Peyer's patch (tissue), 4 donors: ENCODE measurements at regions not wholly inside any gene's neighbourhood (a gene's known extent, or its start where the extent isn't known, plus 50 kb on each side); places are given as distances from the start of the nearest gene placed in this dataset.

Experiments used
- CTCF ChIP-seq, 6 experiments: fragments of 450-650 bp in 4 of 6; fragments of 200-600 bp in 2 of 6; sonication (generic) in 1 of 6; IDR thresholded peaks; one replicate each; pipeline ENCODE4 v1.5.1; 2017 to 2019; ENCODE audit warnings: antibody characterized with exemption in 6 of 6, mild to moderate bottlenecking in 3 of 6, moderate library complexity in 1 of 6
- POLR2A ChIP-seq, 2 donors: fragments of 450-650 bp; IDR thresholded peaks; one replicate each; pipeline ENCODE4 v1.5.1; 2017; ENCODE audit warnings: antibody characterized with exemption in 2 of 2, mild to moderate bottlenecking in 2 of 2, moderate library complexity in 2 of 2

- no peak for TF ChIP-seq CTCF (IDR thresholded peaks at IDR 0.05)
- TF ChIP-seq POLR2A (IDR thresholded peaks at IDR 0.05): no peak
Observed at GRCh38 chr13:109418111-109418510, 368.3 kb downstream of the IRS2 start.
